IMR-90 (cell line): ENCODE measurements at regions not wholly inside any gene's neighbourhood (a gene's known extent, or its start where the extent isn't known, plus 50 kb on each side); places are given as distances from the start of the nearest gene placed in this dataset.

Experiments
- ATAC-seq: fragments of 200-7000 bp; cut with Tn5 transposase; 2 replicates; pipeline ENCODE4 v1.9.1; 2020; ENCODE audit warnings: low read depth, mild to moderate bottlenecking, moderate library complexity
- BruUV-seq: library from RNA; stranded (reverse); fragments of 400-500 nt; replicated peaks from 2 replicates; lab custom pipeline; 2021; lab: Mats Ljungman, UMichigan
- CTCF ChIA-PET: fragments of 300-600 bp; formaldehyde crosslinking; extraction: SDS; loops from one replicate; lab custom pipeline; 2021; ENCODE audit warnings: antibody characterized with exemption; lab: Yijun Ruan, JAX
- POLR2A ChIA-PET: fragments of 300-600 bp; sonication (Branson Sonifier 250); formaldehyde crosslinking; loops from one replicate; lab custom pipeline; 2022; ENCODE audit warnings: antibody characterized with exemption; ENCODE audit not compliant: unreplicated experiment; lab: Charles Lee
- DNase-seq: peaks from one replicate; pipeline ENCODE4 v3.0.0; 2013
- H2AFZ ChIP-seq: replicated peaks from 2 replicates; pipeline ENCODE3; 2013; ENCODE audit warnings: low read length, mild to moderate bottlenecking; ENCODE audit not compliant: poor library complexity
- H2AK5ac ChIP-seq: 2 replicates; pipeline ENCODE4 v1.6.1; 2013; ENCODE audit warnings: low read depth, low read length, inconsistent platforms
- H2AK9ac ChIP-seq: replicated peaks from 2 replicates; pipeline ENCODE3; 2013; ENCODE audit warnings: mild to moderate bottlenecking, low read depth, low read length, moderate library complexity; ENCODE audit not compliant: poor library complexity
- H2BK120ac ChIP-seq: 2 replicates; pipeline ENCODE4 v1.6.1; 2013; ENCODE audit warnings: low read depth, low read length, inconsistent platforms
- H2BK15ac ChIP-seq: 3 replicates; pipeline ENCODE4 v1.6.1; 2013; ENCODE audit warnings: low read depth, low read length, inconsistent platforms
- H2BK20ac ChIP-seq: 2 replicates; pipeline ENCODE4 v1.6.1; 2013; ENCODE audit warnings: low read depth, mild to moderate bottlenecking, inconsistent platforms, low read length, moderate library complexity
- H2BK5ac ChIP-seq: 2 replicates; pipeline ENCODE4 v1.6.1; 2013; ENCODE audit warnings: mild to moderate bottlenecking, low read depth, low read length, inconsistent platforms; ENCODE audit not compliant: poor library complexity, severe bottlenecking
- H3K14ac ChIP-seq: replicated peaks from 2 replicates; pipeline ENCODE4 v1.6.1; 2013; ENCODE audit warnings: low read depth, low read length, inconsistent platforms
- H3K18ac ChIP-seq: 2 replicates; pipeline ENCODE4 v1.6.1; 2013; ENCODE audit warnings: low read depth, low read length, control low read depth
- H3K23ac ChIP-seq: 2 replicates; pipeline ENCODE4 v1.6.1; 2013; ENCODE audit warnings: low read depth, low read length, inconsistent platforms
- H3K27ac ChIP-seq: 2 replicates; pipeline ENCODE4 v1.5.1; 2013; ENCODE audit warnings: mild to moderate bottlenecking, control low read depth, low read length; ENCODE audit not compliant: insufficient read depth
- H3K27me3 ChIP-seq: 2 replicates; pipeline ENCODE4 v1.6.1; 2013; ENCODE audit warnings: low read length; ENCODE audit not compliant: control insufficient read depth, insufficient read depth
- H3K36me3 ChIP-seq: 2 replicates; pipeline ENCODE4 v1.6.1; 2013; ENCODE audit warnings: low read length, mixed read lengths; ENCODE audit not compliant: control insufficient read depth, insufficient read depth
- H3K4ac ChIP-seq: 2 replicates; pipeline ENCODE4 v1.6.1; 2013; ENCODE audit warnings: low read depth, low read length, inconsistent platforms
- H3K4me1 ChIP-seq: 2 replicates; pipeline ENCODE4 v1.6.1; 2013; ENCODE audit warnings: low read length, mixed read lengths; ENCODE audit not compliant: control insufficient read depth, insufficient read depth
- H3K4me2 ChIP-seq: 2 replicates; pipeline ENCODE4 v1.6.1; 2013; ENCODE audit warnings: low read depth, mild to moderate bottlenecking, control low read depth, low read length, moderate library complexity
- H3K4me3 ChIP-seq: 2 replicates; pipeline ENCODE4 v1.5.1; 2013; ENCODE audit warnings: low read depth, mild to moderate bottlenecking, control low read depth, low read length, moderate library complexity; ENCODE audit not compliant: insufficient read depth
- H3K56ac ChIP-seq: 2 replicates; pipeline ENCODE4 v1.6.1; 2013; ENCODE audit warnings: low read length, inconsistent platforms; ENCODE audit not compliant: insufficient read depth; ENCODE audit errors: extremely low read depth
- H3K79me1 ChIP-seq, 2 experiments: 2 replicates each; pipeline ENCODE4 v1.6.1; 2013; ENCODE audit warnings: low read length in 2 of 2, inconsistent platforms in 1 of 2, low read depth in 1 of 2
- H3K9ac ChIP-seq: 2 replicates; pipeline ENCODE4 v1.6.1; 2013; ENCODE audit warnings: low read depth, low read length, control low read depth
- H3K9me1 ChIP-seq: 2 replicates; pipeline ENCODE4 v1.6.1; 2013; ENCODE audit warnings: low read length, inconsistent platforms; ENCODE audit not compliant: insufficient read depth
- H3K9me3 ChIP-seq: 2 replicates; pipeline ENCODE4 v1.6.1; 2013; ENCODE audit warnings: low read length; ENCODE audit not compliant: control insufficient read depth, insufficient read depth
- H4K20me1 ChIP-seq: 2 replicates; pipeline ENCODE4 v1.6.1; 2013; ENCODE audit warnings: low read length, inconsistent platforms; ENCODE audit not compliant: insufficient read depth
- H4K5ac ChIP-seq: 2 replicates; pipeline ENCODE4 v1.6.1; 2013; ENCODE audit warnings: mild to moderate bottlenecking, low read depth, low read length, control low read depth
- H4K8ac ChIP-seq, 2 experiments: 2 replicates each; pipeline ENCODE4 v1.6.1; 2013; ENCODE audit warnings: low read depth in 2 of 2, low read length in 2 of 2, control low read depth in 1 of 2, inconsistent platforms in 1 of 2
- H4K91ac ChIP-seq: 2 replicates; pipeline ENCODE4 v1.6.1; 2013; ENCODE audit warnings: low read depth, low read length, inconsistent platforms; ENCODE audit not compliant: insufficient read depth
- BHLHE40 ChIP-seq: fragments of 150-350 bp; IDR thresholded peaks from 2 replicates; pipeline ENCODE4 v1.6.1; 2016; ENCODE audit warnings: mild to moderate bottlenecking, low read depth, low read length
- CEBPB ChIP-seq: IDR thresholded peaks from 2 replicates; pipeline ENCODE4 v1.6.1; 2012; ENCODE audit warnings: low read depth, low read length, improper control_type of control experiment
- CHD1 ChIP-seq: IDR thresholded peaks from 2 replicates; pipeline ENCODE4 v1.6.1; 2012; ENCODE audit warnings: low read depth, low read length, improper control_type of control experiment
- ELK1 ChIP-seq: fragments of 150-350 bp; IDR thresholded peaks from 2 replicates; pipeline ENCODE4 v1.6.1; 2016; ENCODE audit warnings: low read depth, mild to moderate bottlenecking, low read length, moderate library complexity, borderline replicate concordance
- FOS ChIP-seq: fragments of 150-350 bp; IDR thresholded peaks from 2 replicates; pipeline ENCODE4 v1.6.1; 2016; ENCODE audit warnings: low read depth, low read length
- MAFK ChIP-seq: IDR thresholded peaks from 2 replicates; pipeline ENCODE4 v1.6.1; 2012; ENCODE audit warnings: low read depth, low read length, improper control_type of control experiment
- MAZ ChIP-seq: IDR thresholded peaks from 2 replicates; pipeline ENCODE4 v1.6.1; 2012; ENCODE audit warnings: low read depth, mild to moderate bottlenecking, low read length, improper control_type of control experiment, moderate library complexity, borderline replicate concordance
- MXI1 ChIP-seq: IDR thresholded peaks from 2 replicates; pipeline ENCODE4 v1.6.1; 2012; ENCODE audit warnings: low read depth, mild to moderate bottlenecking, low read length, moderate library complexity, borderline replicate concordance
- NFE2L2 ChIP-seq: fragments of 150-350 bp; IDR thresholded peaks from 2 replicates; pipeline ENCODE4 v1.6.1; 2016; ENCODE audit warnings: low read depth, mild to moderate bottlenecking, low read length
- POLR2A ChIP-seq: IDR thresholded peaks from 2 replicates; pipeline ENCODE4 v1.6.1; 2012; ENCODE audit warnings: mild to moderate bottlenecking, low read depth, low read length
- RAD21 ChIP-seq: IDR thresholded peaks from 2 replicates; pipeline ENCODE4 v1.6.1; 2012; ENCODE audit warnings: low read length, improper control_type of control experiment
- RCOR1 ChIP-seq: IDR thresholded peaks from 2 replicates; pipeline ENCODE4 v1.6.1; 2012; ENCODE audit warnings: mild to moderate bottlenecking, low read length, improper control_type of control experiment; ENCODE audit not compliant: insufficient replicate concordance
- RFX5 ChIP-seq: IDR thresholded peaks from 2 replicates; pipeline ENCODE4 v1.8.0; 2012; ENCODE audit warnings: low read depth, mild to moderate bottlenecking, low read length, moderate library complexity
- SMC3 ChIP-seq: fragments of 150-350 bp; IDR thresholded peaks from 2 replicates; pipeline ENCODE4 v1.6.1; 2016; ENCODE audit warnings: low read depth, mild to moderate bottlenecking, antibody characterized with exemption, low read length, moderate library complexity
- WGBS, 2 experiments: methylation state at CpG; one replicate each; pipeline versions ENCODE4 v1.1.5 to v1.1.7; 2013; ENCODE audit warnings: missing lambda C conversion rate in 2 of 2; ENCODE audit not compliant: insufficient read length in 1 of 2; ENCODE audit errors: extremely low coverage in 2 of 2; 5-methylcytosine and 5-hydroxymethylcytosine counted together
- dilution Hi-C: fragments of 300-500 bp; cut with HindIII; formaldehyde crosslinking; loops from one replicate; pipeline ENCODE4 v1.14.3; 2018; ENCODE audit warnings: low sequenced_read_pairs; ENCODE audit not compliant: unreplicated experiment
- in situ Hi-C: fragments of 300-500 bp; cut with MboI; formaldehyde crosslinking; loops from 3 replicates; pipeline ENCODE4 v1.14.3; 2019; ENCODE audit warnings: low sequenced_read_pairs, inconsistent platforms, mixed read lengths
- intact Hi-C: fragments of 100-400 bp; cut with micrococcal nuclease; formaldehyde crosslinking; loops from 2 replicates; pipeline ENCODE4 v1.10.0; 2022
- TF ChIP-seq, protein P1 (sequence below): conservative IDR thresholded peaks from 2 replicates; pipeline ENCODE4 v1.5.1; 2012; ENCODE audit warnings: mild to moderate bottlenecking, low read depth, low read length, improper control_type of control experiment
- TF ChIP-seq, protein P2 (sequence below): fragments of 150-350 bp; IDR thresholded peaks from 2 replicates; pipeline ENCODE4 v1.6.1; 2017; ENCODE audit warnings: mild to moderate bottlenecking, antibody characterized with exemption, low read length, low read depth

GRCh38 chr2:121151311-121152109, 133.5 kb downstream of the TFCP2L1 start:
- peaks cover 13% of the 10 kb centered on the region for H3K27me3 ChIP-seq
- no peak for TF ChIP-seq FOS
- TF ChIP-seq, protein P1, sequence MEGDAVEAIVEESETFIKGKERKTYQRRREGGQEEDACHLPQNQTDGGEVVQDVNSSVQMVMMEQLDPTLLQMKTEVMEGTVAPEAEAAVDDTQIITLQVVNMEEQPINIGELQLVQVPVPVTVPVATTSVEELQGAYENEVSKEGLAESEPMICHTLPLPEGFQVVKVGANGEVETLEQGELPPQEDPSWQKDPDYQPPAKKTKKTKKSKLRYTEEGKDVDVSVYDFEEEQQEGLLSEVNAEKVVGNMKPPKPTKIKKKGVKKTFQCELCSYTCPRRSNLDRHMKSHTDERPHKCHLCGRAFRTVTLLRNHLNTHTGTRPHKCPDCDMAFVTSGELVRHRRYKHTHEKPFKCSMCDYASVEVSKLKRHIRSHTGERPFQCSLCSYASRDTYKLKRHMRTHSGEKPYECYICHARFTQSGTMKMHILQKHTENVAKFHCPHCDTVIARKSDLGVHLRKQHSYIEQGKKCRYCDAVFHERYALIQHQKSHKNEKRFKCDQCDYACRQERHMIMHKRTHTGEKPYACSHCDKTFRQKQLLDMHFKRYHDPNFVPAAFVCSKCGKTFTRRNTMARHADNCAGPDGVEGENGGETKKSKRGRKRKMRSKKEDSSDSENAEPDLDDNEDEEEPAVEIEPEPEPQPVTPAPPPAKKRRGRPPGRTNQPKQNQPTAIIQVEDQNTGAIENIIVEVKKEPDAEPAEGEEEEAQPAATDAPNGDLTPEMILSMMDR, result no peak
- TF ChIP-seq MAFK, result no peak
- no peak for TF ChIP-seq CEBPB
- no peak for TF ChIP-seq POLR2A
- no peak for TF ChIP-seq SMC3
- no peak for TF ChIP-seq CHD1
- no peak for TF ChIP-seq RCOR1
- no peak for TF ChIP-seq MAZ
- TF ChIP-seq MXI1, result no peak
- no peak for TF ChIP-seq RAD21
- TF ChIP-seq NFE2L2, result no peak
- no peak for TF ChIP-seq BHLHE40
- TF ChIP-seq ELK1, result no peak
- TF ChIP-seq RFX5, result no peak
- TF ChIP-seq, protein P2, sequence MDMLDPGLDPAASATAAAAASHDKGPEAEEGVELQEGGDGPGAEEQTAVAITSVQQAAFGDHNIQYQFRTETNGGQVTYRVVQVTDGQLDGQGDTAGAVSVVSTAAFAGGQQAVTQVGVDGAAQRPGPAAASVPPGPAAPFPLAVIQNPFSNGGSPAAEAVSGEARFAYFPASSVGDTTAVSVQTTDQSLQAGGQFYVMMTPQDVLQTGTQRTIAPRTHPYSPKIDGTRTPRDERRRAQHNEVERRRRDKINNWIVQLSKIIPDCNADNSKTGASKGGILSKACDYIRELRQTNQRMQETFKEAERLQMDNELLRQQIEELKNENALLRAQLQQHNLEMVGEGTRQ, result no peak
- no peak overlapping the region for H3K18ac ChIP-seq
- no peak overlapping the region for H2AK9ac ChIP-seq
- H3K9me3 ChIP-seq, result no peaks in the 10 kb centered on the region
- intact Hi-C loops, result no loop called here
- H2BK20ac ChIP-seq, result no peak overlapping the region
- H4K20me1 ChIP-seq, result no peaks in the 10 kb centered on the region
- H3K36me3 ChIP-seq, result no peaks in the 10 kb centered on the region
- H4K8ac ChIP-seq, result no peak overlapping the region
- no peak overlapping the region for H3K4ac ChIP-seq
- 69% methylated on average over 3 of the region's 14 CpGs; no CpG with 5 or more reads in 1 of the 2 experiments for WGBS, 2 experiments
- H4K5ac ChIP-seq, result no peak overlapping the region
- no peaks in the 10 kb centered on the region for H3K4me1 ChIP-seq
- no peak overlapping the region for H3K23ac ChIP-seq
- in situ Hi-C loops, result no loop called here
- H3K9ac ChIP-seq, result no peak overlapping the region
- no peak overlapping the region for H4K91ac ChIP-seq
- H2AFZ ChIP-seq, result no peak overlapping the region
- H3K14ac ChIP-seq, result no peak overlapping the region
- no peak overlapping the region for H2AK5ac ChIP-seq
- ChIA-PET CTCF (no interaction called here), POLR2A (no interaction called here)
- no peak overlapping the region for H3K4me2 ChIP-seq
- no peak overlapping the region for H3K56ac ChIP-seq
- H2BK5ac ChIP-seq, result no peak overlapping the region
- ATAC-seq (no peak), DNase-seq (no peak)
- no peak overlapping the region for H3K27ac ChIP-seq
- H3K9me1 ChIP-seq, result no peaks in the 10 kb centered on the region
- no TSS peak for BruUV-seq
- no peak overlapping the region for H3K4me3 ChIP-seq
- H2BK120ac ChIP-seq, result no peak overlapping the region
- H2BK15ac ChIP-seq, result no peak overlapping the region
- no peaks in the 10 kb centered on the region for H3K79me1 ChIP-seq
- dilution Hi-C loops, result no loop called here
